Gastrocnemius medialis (tissue), 4 donors: ENCODE measurements at regions not wholly inside any gene's neighbourhood (a gene's known extent, or its start where the extent isn't known, plus 50 kb on each side); places are given as distances from the start of the nearest gene placed in this dataset.

ENCODE experiments used
- POLR2A ChIP-seq, 2 donors: fragments of 450-650 bp; IDR thresholded peaks; one replicate each; pipeline ENCODE4 v1.6.1; 2017; ENCODE audit warnings: antibody characterized with exemption in 2 of 2, mild to moderate bottlenecking in 2 of 2, moderate library complexity in 2 of 2
- TF ChIP-seq, protein P1 (sequence below), 5 experiments: fragments of 450-650 bp in 3 of 5; fragments of 200-600 bp in 2 of 5; sonication (generic) in 2 of 5; IDR thresholded peaks in 4 of 5; conservative IDR thresholded peaks in 1 of 5; 1 replicate in 4 of 5; 2 replicates in 1 of 5; pipeline ENCODE4 v1.5.1; 2016 to 2019; ENCODE audit warnings: antibody characterized with exemption in 5 of 5, mild to moderate bottlenecking in 3 of 5, moderate library complexity in 3 of 5

DNA sequence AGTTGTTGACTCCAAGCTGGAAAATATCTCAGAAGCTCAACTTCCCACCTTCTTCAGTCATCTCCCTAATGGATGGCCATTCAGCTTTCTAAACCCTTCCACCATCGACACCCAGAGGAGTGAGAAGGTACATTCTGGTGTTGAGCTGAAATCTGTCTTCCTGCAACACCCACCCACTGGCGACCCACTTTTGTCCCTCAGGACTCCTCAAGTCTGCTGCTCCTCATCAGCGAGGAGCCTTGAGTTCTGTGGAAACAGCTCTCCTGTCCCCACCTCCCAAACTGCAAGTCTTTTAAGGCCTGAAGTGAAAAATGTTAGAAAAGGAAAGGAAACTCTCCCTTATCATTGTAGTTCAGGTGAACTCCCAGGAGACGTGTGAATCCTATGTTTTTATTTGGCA lies 111.5 kb upstream of the HAND1 start:
- TF ChIP-seq, protein P1, sequence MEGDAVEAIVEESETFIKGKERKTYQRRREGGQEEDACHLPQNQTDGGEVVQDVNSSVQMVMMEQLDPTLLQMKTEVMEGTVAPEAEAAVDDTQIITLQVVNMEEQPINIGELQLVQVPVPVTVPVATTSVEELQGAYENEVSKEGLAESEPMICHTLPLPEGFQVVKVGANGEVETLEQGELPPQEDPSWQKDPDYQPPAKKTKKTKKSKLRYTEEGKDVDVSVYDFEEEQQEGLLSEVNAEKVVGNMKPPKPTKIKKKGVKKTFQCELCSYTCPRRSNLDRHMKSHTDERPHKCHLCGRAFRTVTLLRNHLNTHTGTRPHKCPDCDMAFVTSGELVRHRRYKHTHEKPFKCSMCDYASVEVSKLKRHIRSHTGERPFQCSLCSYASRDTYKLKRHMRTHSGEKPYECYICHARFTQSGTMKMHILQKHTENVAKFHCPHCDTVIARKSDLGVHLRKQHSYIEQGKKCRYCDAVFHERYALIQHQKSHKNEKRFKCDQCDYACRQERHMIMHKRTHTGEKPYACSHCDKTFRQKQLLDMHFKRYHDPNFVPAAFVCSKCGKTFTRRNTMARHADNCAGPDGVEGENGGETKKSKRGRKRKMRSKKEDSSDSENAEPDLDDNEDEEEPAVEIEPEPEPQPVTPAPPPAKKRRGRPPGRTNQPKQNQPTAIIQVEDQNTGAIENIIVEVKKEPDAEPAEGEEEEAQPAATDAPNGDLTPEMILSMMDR (IDR thresholded peaks at IDR 0.05 in 4 of 5, conservative IDR thresholded peaks at IDR 0.05 in 1 of 5): no peak
- no peak for TF ChIP-seq POLR2A (IDR thresholded peaks at IDR 0.05)
